K562 (cell line): ENCODE measurements at regions not wholly inside any gene's neighbourhood (a gene's known extent, or its start where the extent isn't known, plus 50 kb on each side); places are given as distances from the start of the nearest gene placed in this dataset.

Source experiments
- ATAC-seq: fragments of 200-7000 bp; cut with Tn5 transposase; 3 replicates; pipeline ENCODE4 v1.9.1; 2020; ENCODE audit warnings: moderate library complexity
- BruUV-seq: library from RNA; stranded (reverse); fragments of 400-500 nt; replicated peaks from 2 replicates; lab custom pipeline; 2021; lab: Mats Ljungman, UMichigan
- CTCF ChIA-PET: fragments of 300-600 bp; formaldehyde crosslinking; extraction: SDS; loops from one replicate; lab custom pipeline; 2021; ENCODE audit warnings: low intra/inter-chr PET ratio; lab: Yijun Ruan, JAX
- POLR2A ChIA-PET: fragments of 300-600, 350-650 bp; sonication (Branson Sonifier 250); formaldehyde crosslinking; extraction: SDS; loops from one replicate; lab custom pipeline; 2021; ENCODE audit warnings: antibody characterized with exemption, inconsistent platforms; lab: Yijun Ruan, JAX
- DNase-seq, 4 experiments: peaks; one replicate each; pipeline versions ENCODE4 v3.0.0 to v3.0.0-alpha.2; 2011 to 2018; ENCODE audit warnings: low spot score in 3 of 4, mixed read lengths in 3 of 4; ENCODE audit errors: extremely low read depth in 1 of 4
- FAIRE-seq: peaks from 2 replicates; lab custom pipeline; 2011; peaks lifted over from hg19 to GRCh38; lab: Jason Lieb, UNC
- H2AFZ ChIP-seq: 2 replicates; pipeline ENCODE4 v1.6.0; 2011; ENCODE audit warnings: low read depth, low read length, control low read depth, inconsistent platforms
- H3K27ac ChIP-seq: fragments of 200-600 bp; 3 replicates; pipeline ENCODE4 v1.8.0; 2011; ENCODE audit warnings: low read depth, mild to moderate bottlenecking, control low read depth, inconsistent platforms, low read length, moderate library complexity, mixed read lengths; ENCODE audit errors: extremely low read depth
- H3K27me3 ChIP-seq, 2 experiments: fragments of 300-600 bp in 1 of 2; 2 replicates in 1 of 2; 3 replicates in 1 of 2; pipeline versions ENCODE4 v1.6.0 to v1.8.0; 2011; ENCODE audit warnings: inconsistent platforms in 2 of 2, low read length in 2 of 2, mild to moderate bottlenecking in 1 of 2, mixed read lengths in 1 of 2, moderate library complexity in 1 of 2; ENCODE audit not compliant: control insufficient read depth in 2 of 2, insufficient read depth in 2 of 2
- H3K36me3 ChIP-seq: fragments of 300-600 bp; 3 replicates; pipeline ENCODE4 v1.8.0; 2011; ENCODE audit warnings: mild to moderate bottlenecking, low read length, inconsistent platforms; ENCODE audit not compliant: control insufficient read depth, insufficient read depth
- H3K4me1 ChIP-seq, 2 experiments: fragments of 200-600 bp in 1 of 2; replicated peaks in 1 of 2; 2 replicates in 1 of 2; 3 replicates in 1 of 2; pipeline versions ENCODE4 v1.5.1 to v1.8.0; 2011; ENCODE audit warnings: inconsistent platforms in 2 of 2, low read length in 2 of 2, mild to moderate bottlenecking in 1 of 2, mixed read lengths in 1 of 2, moderate library complexity in 1 of 2; ENCODE audit not compliant: control insufficient read depth in 2 of 2, insufficient read depth in 2 of 2
- H3K4me2 ChIP-seq: 2 replicates; pipeline ENCODE4 v1.6.1; 2011; ENCODE audit warnings: low read length, control low read depth, inconsistent platforms, mixed read lengths; ENCODE audit not compliant: insufficient read depth
- H3K4me3 ChIP-seq: fragments of 200-600 bp; sonication (generic), shearing (Covaris generic); 2 replicates; pipeline ENCODE4 v1.5.1; 2016; ENCODE audit warnings: control low read depth, inconsistent platforms
- H3K79me2 ChIP-seq: fragments of 200-600 bp; 3 replicates; pipeline ENCODE4 v1.8.0; 2011; ENCODE audit warnings: low read length, inconsistent platforms; ENCODE audit not compliant: control insufficient read depth, insufficient read depth
- H3K9ac ChIP-seq, 2 experiments: 2 replicates each; pipeline versions ENCODE4 v1.6.0 to v1.6.1; 2011; ENCODE audit warnings: low read depth in 2 of 2, low read length in 2 of 2, control low read depth in 1 of 2, inconsistent platforms in 1 of 2, mild to moderate bottlenecking in 1 of 2, mixed read lengths in 1 of 2; ENCODE audit not compliant: insufficient read depth in 1 of 2
- H3K9me1 ChIP-seq: one replicate; pipeline ENCODE4 v1.6.0; 2011; ENCODE audit warnings: inconsistent platforms, mild to moderate bottlenecking, low read length, moderate library complexity; ENCODE audit not compliant: control insufficient read depth, insufficient read depth
- H3K9me3 ChIP-seq: replicated peaks from 2 replicates; pipeline ENCODE4 v1.5.1; 2011; ENCODE audit warnings: low read depth, low read length, inconsistent platforms; ENCODE audit not compliant: control insufficient read depth, insufficient read depth
- H4K20me1 ChIP-seq: replicated peaks from 2 replicates; pipeline ENCODE4 v1.6.1; 2011; ENCODE audit warnings: low read length, inconsistent platforms, mixed read lengths; ENCODE audit not compliant: control insufficient read depth, insufficient read depth
- CBX5 ChIP-seq: IDR thresholded peaks from 2 replicates; pipeline ENCODE4 v1.6.1; 2014; ENCODE audit warnings: low read depth, borderline replicate concordance
- HDAC8 ChIP-seq: fragments of 450-650 bp; IDR thresholded peaks from 2 replicates; pipeline ENCODE4 v1.6.1; 2016; ENCODE audit warnings: mild to moderate bottlenecking, missing genetic modification characterization, moderate library complexity, missing compliant biosample characterization
- HNRNPUL1 ChIP-seq: fragments of 200-400 bp; formaldehyde crosslinking; IDR thresholded peaks from 2 replicates; pipeline ENCODE4 v1.6.1; 2017; ENCODE audit warnings: low read length
- NCOA4 ChIP-seq: fragments of 450-650 bp; IDR thresholded peaks from 2 replicates; pipeline ENCODE4 v1.6.1; 2018; ENCODE audit warnings: mild to moderate bottlenecking; ENCODE audit not compliant: partially characterized antibody
- NCOA6 ChIP-seq: fragments of 450-650 bp; IDR thresholded peaks from 2 replicates; pipeline ENCODE4 v1.6.1; 2017; ENCODE audit warnings: mild to moderate bottlenecking
- SMAD1 ChIP-seq: fragments of 150-350 bp; IDR thresholded peaks from 2 replicates; pipeline ENCODE4 v1.6.1; 2014; ENCODE audit warnings: low read length, low read depth; ENCODE audit not compliant: partially characterized antibody
- TAF7 ChIP-seq: fragments of 450-650 bp; IDR thresholded peaks from 2 replicates; pipeline ENCODE4 v1.6.1; 2016; ENCODE audit warnings: missing genetic modification characterization, missing compliant biosample characterization
- TEAD4 ChIP-seq, 2 experiments: sonication (generic) in 1 of 2; formaldehyde crosslinking in 1 of 2; IDR thresholded peaks; 2 replicates each; pipeline versions ENCODE4 v1.6.1 to v1.8.0; 2012 to 2022; ENCODE audit warnings: borderline replicate concordance in 1 of 2, inconsistent platforms in 1 of 2, low read length in 1 of 2, mild to moderate bottlenecking in 1 of 2, missing genetic modification reagents in 1 of 2
- ZNF609 ChIP-seq: sonication (generic); formaldehyde crosslinking; IDR thresholded peaks from 2 replicates; pipeline ENCODE4 v1.8.1; 2023; ENCODE audit warnings: missing genetic modification reagents, mild to moderate bottlenecking, borderline replicate concordance
- WGBS: fragments of 100-300 bp; shearing (Covaris generic); methylation state at CpG from one replicate; pipeline ENCODE4 v1.1.6; 2016; ENCODE audit warnings: low coverage, mixed read lengths; ENCODE audit not compliant: insufficient coverage; ENCODE audit errors: missing lambda C conversion rate; 5-methylcytosine and 5-hydroxymethylcytosine counted together
- in situ Hi-C: fragments of 300-500 bp; cut with MboI; formaldehyde crosslinking; loops from 4 replicates; pipeline ENCODE4 v1.15.0; 2018; ENCODE audit warnings: inconsistent platforms, mixed read lengths
- intact Hi-C: fragments of 100-400 bp; cut with micrococcal nuclease; formaldehyde crosslinking; loops from 2 replicates; pipeline ENCODE4 v1.14.2; 2022
- TF ChIP-seq, protein P1 (sequence below): IDR thresholded peaks from 2 replicates; pipeline ENCODE4 v1.6.1; 2016; ENCODE audit warnings: missing genetic modification characterization, missing compliant biosample characterization
- TF ChIP-seq, protein P2 (sequence below): sonication (generic); formaldehyde crosslinking; IDR thresholded peaks from 2 replicates; pipeline ENCODE4 v1.4.0; 2020; ENCODE audit warnings: mild to moderate bottlenecking, missing genetic modification reagents

DNA sequence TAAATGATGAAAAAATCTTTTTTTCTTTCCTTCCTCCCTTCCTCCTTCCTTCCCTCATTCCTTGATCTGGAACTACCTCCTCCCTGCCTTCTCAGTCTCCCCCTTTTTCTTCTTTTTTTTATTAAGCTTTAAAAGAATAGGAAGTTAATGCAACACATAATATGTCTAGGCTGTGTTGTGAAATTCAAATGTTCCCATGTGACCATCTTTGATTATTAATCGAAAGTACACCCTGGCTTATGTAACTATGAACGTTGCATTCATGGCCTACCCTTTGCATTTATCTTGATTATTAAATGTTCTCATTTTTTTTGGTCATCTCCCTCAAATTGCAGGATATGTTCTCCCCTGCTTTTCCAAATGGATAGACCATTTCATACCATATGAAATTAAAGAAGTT is 376.0 kb downstream of the DSEL start (continued):
- TF ChIP-seq ZNF609 (CRISPR knock-in tag) (no peak), NCOA4 (no peak)
- TF ChIP-seq, protein P1, sequence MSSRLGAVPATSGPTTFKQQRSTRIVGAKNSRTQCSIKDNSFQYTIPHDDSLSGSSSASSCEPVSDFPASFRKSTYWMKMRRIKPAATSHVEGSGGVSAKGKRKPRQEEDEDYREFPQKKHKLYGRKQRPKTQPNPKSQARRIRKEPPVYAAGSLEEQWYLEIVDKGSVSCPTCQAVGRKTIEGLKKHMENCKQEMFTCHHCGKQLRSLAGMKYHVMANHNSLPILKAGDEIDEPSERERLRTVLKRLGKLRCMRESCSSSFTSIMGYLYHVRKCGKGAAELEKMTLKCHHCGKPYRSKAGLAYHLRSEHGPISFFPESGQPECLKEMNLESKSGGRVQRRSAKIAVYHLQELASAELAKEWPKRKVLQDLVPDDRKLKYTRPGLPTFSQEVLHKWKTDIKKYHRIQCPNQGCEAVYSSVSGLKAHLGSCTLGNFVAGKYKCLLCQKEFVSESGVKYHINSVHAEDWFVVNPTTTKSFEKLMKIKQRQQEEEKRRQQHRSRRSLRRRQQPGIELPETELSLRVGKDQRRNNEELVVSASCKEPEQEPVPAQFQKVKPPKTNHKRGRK (tag) = no peak
- TF ChIP-seq, all 486 proteins: peak for 0

DNA sequence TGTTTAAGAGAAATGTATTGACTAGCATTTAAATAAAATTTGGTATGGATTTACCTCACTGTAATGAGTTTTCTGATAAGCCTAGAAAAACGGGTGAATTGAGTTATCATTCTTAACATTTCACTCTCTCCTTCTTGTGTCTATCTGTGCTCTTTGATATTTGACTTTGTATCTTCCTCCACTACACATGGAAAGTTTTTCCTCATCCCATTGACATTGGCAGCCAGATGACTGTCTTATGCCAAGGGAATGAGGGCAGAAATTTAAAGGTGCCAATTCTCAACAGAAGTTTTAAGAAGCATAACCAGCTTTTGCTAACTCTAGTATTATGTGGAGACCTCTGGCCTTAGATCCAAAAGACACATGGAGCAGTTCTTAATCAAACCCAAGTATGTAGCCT is 376.6 kb downstream of the DSEL start:
- no peaks in the 10 kb centered on the region for H3K9me1 ChIP-seq
- H3K9me3 ChIP-seq = no peaks in the 10 kb centered on the region
- H4K20me1 ChIP-seq = no peaks in the 10 kb centered on the region
- DNase-seq = no peak
- no peaks in the 10 kb centered on the region for H3K4me1 ChIP-seq
- ChIA-PET CTCF (no interaction called here), POLR2A (no interaction called here)
- intact Hi-C loops = no loop called here
- H3K9ac ChIP-seq = no peak overlapping the region
- 8% methylated on average over 1 of the region's 1 CpG for WGBS
- no TSS peak for BruUV-seq
- in situ Hi-C loops = no loop called here
- H3K4me2 ChIP-seq = no peak overlapping the region
- H3K79me2 ChIP-seq = no peaks in the 10 kb centered on the region
- no peaks in the 10 kb centered on the region for H3K27me3 ChIP-seq
- no peaks in the 10 kb centered on the region for H3K36me3 ChIP-seq
- no peak overlapping the region for H3K27ac ChIP-seq
- no peak for ATAC-seq
- no peak for FAIRE-seq
- H3K4me3 ChIP-seq = no peak overlapping the region
- H2AFZ ChIP-seq = no peak overlapping the region
- TF ChIP-seq TEAD4 (IDR thresholded peaks at IDR 0.05; ENCODE audit: low read length) = no peak
- TF ChIP-seq TEAD4 (CRISPR knock-in tag; IDR thresholded peaks at IDR 0.05; ENCODE audit: borderline replicate concordance) = no peak
- TF ChIP-seq, protein P2, sequence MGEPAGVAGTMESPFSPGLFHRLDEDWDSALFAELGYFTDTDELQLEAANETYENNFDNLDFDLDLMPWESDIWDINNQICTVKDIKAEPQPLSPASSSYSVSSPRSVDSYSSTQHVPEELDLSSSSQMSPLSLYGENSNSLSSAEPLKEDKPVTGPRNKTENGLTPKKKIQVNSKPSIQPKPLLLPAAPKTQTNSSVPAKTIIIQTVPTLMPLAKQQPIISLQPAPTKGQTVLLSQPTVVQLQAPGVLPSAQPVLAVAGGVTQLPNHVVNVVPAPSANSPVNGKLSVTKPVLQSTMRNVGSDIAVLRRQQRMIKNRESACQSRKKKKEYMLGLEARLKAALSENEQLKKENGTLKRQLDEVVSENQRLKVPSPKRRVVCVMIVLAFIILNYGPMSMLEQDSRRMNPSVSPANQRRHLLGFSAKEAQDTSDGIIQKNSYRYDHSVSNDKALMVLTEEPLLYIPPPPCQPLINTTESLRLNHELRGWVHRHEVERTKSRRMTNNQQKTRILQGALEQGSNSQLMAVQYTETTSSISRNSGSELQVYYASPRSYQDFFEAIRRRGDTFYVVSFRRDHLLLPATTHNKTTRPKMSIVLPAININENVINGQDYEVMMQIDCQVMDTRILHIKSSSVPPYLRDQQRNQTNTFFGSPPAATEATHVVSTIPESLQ = no peak
- no peak for TF ChIP-seq SMAD1
- TF ChIP-seq NCOA6 = no peak
- TF ChIP-seq HDAC8 (tag) = no peak
- no peak for TF ChIP-seq HNRNPUL1
- TF ChIP-seq TAF7 = no peak
- TF ChIP-seq CBX5 = no peak
